Endodermal cell (in vitro differentiated cells): ENCODE measurements at regions not wholly inside any gene's neighbourhood (a gene's known extent, or its start where the extent isn't known, plus 50 kb on each side); places are given as distances from the start of the nearest gene placed in this dataset.

Experiments
- DNase-seq: peaks from one replicate; pipeline ENCODE4 v3.0.0-alpha.2; 2017
- H3K27ac ChIP-seq: 2 replicates; pipeline ENCODE4 v1.5.1; 2013; ENCODE audit warnings: mild to moderate bottlenecking, low read depth, low read length, moderate library complexity
- H3K27me3 ChIP-seq: 2 replicates; pipeline ENCODE4 v1.6.1; 2013; ENCODE audit warnings: mild to moderate bottlenecking, low read length, moderate library complexity; ENCODE audit not compliant: insufficient read depth, control insufficient read depth, poor library complexity, severe bottlenecking
- H3K36me3 ChIP-seq: 2 replicates; pipeline ENCODE4 v1.7.0; 2013; ENCODE audit warnings: mild to moderate bottlenecking, low read length, moderate library complexity; ENCODE audit not compliant: control insufficient read depth, insufficient read depth
- H3K4me1 ChIP-seq: one replicate; pipeline ENCODE4 v1.7.0; 2013; ENCODE audit warnings: low read length; ENCODE audit not compliant: control insufficient read depth, insufficient read depth
- H3K4me3 ChIP-seq: 2 replicates; pipeline ENCODE4 v1.5.1; 2013; ENCODE audit warnings: mild to moderate bottlenecking, low read length, moderate library complexity
- H3K9ac ChIP-seq: 2 replicates; pipeline ENCODE4 v1.6.1; 2013; ENCODE audit warnings: mild to moderate bottlenecking, low read length, moderate library complexity; ENCODE audit not compliant: poor library complexity, severe bottlenecking; ENCODE audit errors: extremely low read depth
- H3K9me3 ChIP-seq: 2 replicates; pipeline ENCODE4 v1.6.1; 2013; ENCODE audit warnings: mild to moderate bottlenecking, low read length, moderate library complexity; ENCODE audit not compliant: control insufficient read depth
- H3K27ac Mint-ChIP-seq: 2 replicates; pipeline ENCODE4 v1.8.0; 2020; ENCODE audit warnings: mixed read lengths
- H3K27me3 Mint-ChIP-seq: 2 replicates; pipeline ENCODE4 v1.8.0; 2021; ENCODE audit warnings: mild to moderate bottlenecking, mixed read lengths; ENCODE audit not compliant: insufficient read depth
- H3K36me3 Mint-ChIP-seq: 2 replicates; pipeline ENCODE4 v1.8.0; 2020; ENCODE audit warnings: low read depth, mixed read lengths
- H3K4me1 Mint-ChIP-seq: 2 replicates; pipeline ENCODE4 v1.8.0; 2020; ENCODE audit warnings: mixed read lengths
- H3K4me3 Mint-ChIP-seq: 2 replicates; pipeline ENCODE4 v1.8.0; 2020; ENCODE audit warnings: mild to moderate bottlenecking, moderate library complexity, mixed read lengths
- H3K9me3 Mint-ChIP-seq: 2 replicates; pipeline ENCODE4 v1.8.0; 2020; ENCODE audit warnings: mild to moderate bottlenecking, mixed read lengths
- CTCF ChIP-seq: fragments of 200-600 bp; sonication (generic); conservative IDR thresholded peaks from 2 replicates; pipeline ENCODE4 v1.5.0; 2021; ENCODE audit warnings: antibody characterized with exemption, mild to moderate bottlenecking
- WGBS, 2 experiments: methylation state at CpG; one replicate each; pipeline versions ENCODE4 v1.1.5 to v1.1.7; 2013; ENCODE audit warnings: missing lambda C conversion rate in 2 of 2, mixed read lengths in 1 of 2; ENCODE audit not compliant: insufficient coverage in 1 of 2, insufficient read length in 1 of 2; 5-methylcytosine and 5-hydroxymethylcytosine counted together

DNA sequence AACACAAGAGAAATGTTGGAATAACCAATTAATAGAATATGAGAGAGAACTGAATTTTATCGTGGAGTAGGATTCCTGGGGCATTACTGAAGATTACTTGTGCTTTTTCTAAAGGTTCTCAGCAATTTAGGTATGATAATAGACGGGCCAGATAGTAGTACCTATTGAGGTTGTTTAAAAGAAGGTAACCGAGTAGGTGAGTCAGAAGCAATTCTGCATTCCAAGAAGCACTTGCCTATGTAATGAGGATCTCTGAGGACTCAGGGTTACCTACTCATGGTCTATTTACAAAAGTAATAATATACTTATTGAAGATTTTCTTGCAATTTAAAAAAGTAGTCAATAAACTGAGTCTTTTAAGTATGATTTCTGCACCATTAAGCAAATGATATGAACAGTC is 1469.8 kb downstream of the BRINP3 start:
- Histone ChIP-seq H3K9me3 (no peaks in the 10 kb centered on the region), H3K9ac (no peak overlapping the region), H3K4me1 (no peaks in the 10 kb centered on the region), H3K27ac (no peak overlapping the region), H3K27me3 (no peaks in the 10 kb centered on the region), H3K36me3 (no peaks in the 10 kb centered on the region), H3K4me3 (no peak overlapping the region)
- Mint-ChIP-seq H3K9me3 (no peaks in the 10 kb centered on the region), H3K27ac (no peak overlapping the region), H3K4me1 (no peaks in the 10 kb centered on the region), H3K27me3 (no peaks in the 10 kb centered on the region), H3K36me3 (no peaks in the 10 kb centered on the region), H3K4me3 (no peak overlapping the region)
- 80 to 96% methylated on average over 3 of the region's 3 CpGs for WGBS, 2 experiments
- no peak for TF ChIP-seq CTCF
- no peak for DNase-seq

DNA sequence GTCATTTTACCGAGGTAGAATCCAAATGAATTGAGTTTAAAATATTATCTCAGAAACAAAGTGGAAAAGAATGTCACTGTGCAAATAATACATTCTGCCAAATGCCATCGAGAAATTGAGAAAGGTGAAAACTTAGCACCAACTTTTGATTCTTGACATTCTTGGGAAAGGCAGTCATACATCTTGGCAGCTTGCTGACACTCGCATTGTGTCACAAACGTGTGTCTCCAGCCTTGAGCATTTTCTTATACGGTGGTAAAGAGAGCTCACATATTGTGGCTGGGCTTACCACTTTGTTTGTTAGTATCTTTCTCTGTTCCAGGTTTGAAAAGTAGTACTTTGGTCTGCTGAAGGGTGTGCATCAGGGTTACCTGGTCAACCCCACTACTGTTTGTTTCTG is 1456.1 kb downstream of the BRINP3 start:
- no peak for TF ChIP-seq CTCF
- H3K4me3 ChIP-seq = no peak overlapping the region
- H3K9me3 Mint-ChIP-seq = peaks cover 5% of the 10 kb centered on the region
- H3K9me3 ChIP-seq = no peaks in the 10 kb centered on the region
- no peak overlapping the region for H3K27ac Mint-ChIP-seq
- DNase-seq = no peak
- no peak overlapping the region for H3K4me3 Mint-ChIP-seq
- no peaks in the 10 kb centered on the region for H3K4me1 ChIP-seq
- H3K36me3 Mint-ChIP-seq = no peaks in the 10 kb centered on the region
- H3K9ac ChIP-seq = no peak overlapping the region
- no peaks in the 10 kb centered on the region for H3K27me3 Mint-ChIP-seq
- no peaks in the 10 kb centered on the region for H3K36me3 ChIP-seq
- 94 to 96% methylated on average over 3 to 5 of the region's 5 CpGs for whole genome bisulfite sequencing, 2 experiments
- H3K4me1 Mint-ChIP-seq = peaks cover 4% of the 10 kb centered on the region
- no peak overlapping the region for H3K27ac ChIP-seq
- no peaks in the 10 kb centered on the region for H3K27me3 ChIP-seq

- no peak overlapping the region for H3K4me3 Mint-ChIP-seq
- H3K27me3 ChIP-seq = no peaks in the 10 kb centered on the region
- DNase-seq = no peak
- peaks cover 4% of the 10 kb centered on the region for H3K4me1 Mint-ChIP-seq
- H3K4me1 ChIP-seq = no peaks in the 10 kb centered on the region
- TF ChIP-seq CTCF = no peak
- H3K36me3 Mint-ChIP-seq = no peaks in the 10 kb centered on the region
- H3K9ac ChIP-seq = no peak overlapping the region
- H3K9me3 Mint-ChIP-seq = peaks cover 5% of the 10 kb centered on the region
- H3K27me3 Mint-ChIP-seq = no peaks in the 10 kb centered on the region
- no peak overlapping the region for H3K27ac Mint-ChIP-seq
- 90 to 100% methylated on average over 1 to 4 of the region's 4 CpGs for WGBS, 2 experiments
- no peak overlapping the region for H3K27ac ChIP-seq
- H3K9me3 ChIP-seq = no peaks in the 10 kb centered on the region
- H3K4me3 ChIP-seq = no peak overlapping the region
- no peaks in the 10 kb centered on the region for H3K36me3 ChIP-seq
Measured at GRCh38 chr1:189022015-189022414, 1455.6 kb downstream of the BRINP3 start.
